ENCODE measurements at regions not wholly inside any gene's neighbourhood (a gene's known extent, or its start where the extent isn't known, plus 50 kb on each side); places are given as distances from the start of the nearest gene placed in this dataset.

DNA sequence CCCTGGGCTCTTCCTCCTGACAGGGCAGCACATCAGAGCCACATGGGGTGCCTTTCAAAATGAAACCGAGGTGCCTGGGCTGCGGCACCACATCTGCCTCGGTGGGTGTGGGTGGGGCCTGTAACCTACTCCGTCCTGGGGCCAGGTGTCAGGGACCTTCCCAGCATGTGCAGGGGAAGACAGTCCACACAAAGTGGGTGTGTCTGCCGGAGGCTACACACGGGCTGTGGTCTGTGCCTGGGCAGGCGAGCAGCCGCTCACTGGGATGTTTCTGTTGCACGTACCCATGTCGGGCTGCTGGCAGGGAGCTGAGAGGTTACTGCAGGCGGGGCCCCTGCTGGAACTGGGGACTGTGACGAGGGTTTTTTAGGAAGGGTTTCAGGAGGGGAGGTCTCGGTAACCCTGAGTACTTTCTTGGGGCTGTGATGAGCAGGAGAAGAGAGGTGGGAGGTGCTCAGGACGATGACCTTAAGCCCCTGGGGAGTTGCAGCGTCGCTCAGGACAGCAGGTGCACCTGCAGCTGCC lies 351.2 kb downstream of the SEC14L1 start:
- TF ChIP-seq, protein P1, sequence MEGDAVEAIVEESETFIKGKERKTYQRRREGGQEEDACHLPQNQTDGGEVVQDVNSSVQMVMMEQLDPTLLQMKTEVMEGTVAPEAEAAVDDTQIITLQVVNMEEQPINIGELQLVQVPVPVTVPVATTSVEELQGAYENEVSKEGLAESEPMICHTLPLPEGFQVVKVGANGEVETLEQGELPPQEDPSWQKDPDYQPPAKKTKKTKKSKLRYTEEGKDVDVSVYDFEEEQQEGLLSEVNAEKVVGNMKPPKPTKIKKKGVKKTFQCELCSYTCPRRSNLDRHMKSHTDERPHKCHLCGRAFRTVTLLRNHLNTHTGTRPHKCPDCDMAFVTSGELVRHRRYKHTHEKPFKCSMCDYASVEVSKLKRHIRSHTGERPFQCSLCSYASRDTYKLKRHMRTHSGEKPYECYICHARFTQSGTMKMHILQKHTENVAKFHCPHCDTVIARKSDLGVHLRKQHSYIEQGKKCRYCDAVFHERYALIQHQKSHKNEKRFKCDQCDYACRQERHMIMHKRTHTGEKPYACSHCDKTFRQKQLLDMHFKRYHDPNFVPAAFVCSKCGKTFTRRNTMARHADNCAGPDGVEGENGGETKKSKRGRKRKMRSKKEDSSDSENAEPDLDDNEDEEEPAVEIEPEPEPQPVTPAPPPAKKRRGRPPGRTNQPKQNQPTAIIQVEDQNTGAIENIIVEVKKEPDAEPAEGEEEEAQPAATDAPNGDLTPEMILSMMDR (IDR thresholded peaks at IDR 0.05), result no peak
- no peak for TF ChIP-seq POLR2A (IDR thresholded peaks at IDR 0.05)
